ENCODE measurements at regions not wholly inside any gene's neighbourhood (a gene's known extent, or its start where the extent isn't known, plus 50 kb on each side); places are given as distances from the start of the nearest gene placed in this dataset.

DNA sequence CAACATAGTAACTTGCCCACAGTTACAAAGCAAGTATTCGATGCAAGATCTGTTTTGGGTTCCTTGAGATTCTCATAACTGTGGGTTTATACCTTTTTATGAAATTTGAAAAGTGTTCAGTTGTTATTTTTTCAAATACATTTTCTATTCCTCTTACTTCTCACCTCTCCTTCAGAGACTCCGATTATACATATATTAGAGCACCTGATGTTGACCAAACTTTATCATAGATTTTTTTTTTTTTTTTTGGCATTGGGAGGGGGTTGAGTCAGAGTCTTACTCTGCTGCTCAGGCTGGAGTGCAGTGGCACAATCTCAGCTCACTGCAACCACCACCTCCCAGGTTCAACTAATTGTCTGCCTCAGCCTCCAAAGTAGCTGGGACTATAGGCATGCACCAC, 51.3 kb upstream of the RBBP6 start:
- no peak for TF ChIP-seq POLR2A (IDR thresholded peaks at IDR 0.05)
- TF ChIP-seq, protein P1, sequence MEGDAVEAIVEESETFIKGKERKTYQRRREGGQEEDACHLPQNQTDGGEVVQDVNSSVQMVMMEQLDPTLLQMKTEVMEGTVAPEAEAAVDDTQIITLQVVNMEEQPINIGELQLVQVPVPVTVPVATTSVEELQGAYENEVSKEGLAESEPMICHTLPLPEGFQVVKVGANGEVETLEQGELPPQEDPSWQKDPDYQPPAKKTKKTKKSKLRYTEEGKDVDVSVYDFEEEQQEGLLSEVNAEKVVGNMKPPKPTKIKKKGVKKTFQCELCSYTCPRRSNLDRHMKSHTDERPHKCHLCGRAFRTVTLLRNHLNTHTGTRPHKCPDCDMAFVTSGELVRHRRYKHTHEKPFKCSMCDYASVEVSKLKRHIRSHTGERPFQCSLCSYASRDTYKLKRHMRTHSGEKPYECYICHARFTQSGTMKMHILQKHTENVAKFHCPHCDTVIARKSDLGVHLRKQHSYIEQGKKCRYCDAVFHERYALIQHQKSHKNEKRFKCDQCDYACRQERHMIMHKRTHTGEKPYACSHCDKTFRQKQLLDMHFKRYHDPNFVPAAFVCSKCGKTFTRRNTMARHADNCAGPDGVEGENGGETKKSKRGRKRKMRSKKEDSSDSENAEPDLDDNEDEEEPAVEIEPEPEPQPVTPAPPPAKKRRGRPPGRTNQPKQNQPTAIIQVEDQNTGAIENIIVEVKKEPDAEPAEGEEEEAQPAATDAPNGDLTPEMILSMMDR (IDR thresholded peaks at IDR 0.05), result no peak
